ENCODE measurements at regions not wholly inside any gene's neighbourhood (a gene's known extent, or its start where the extent isn't known, plus 50 kb on each side); places are given as distances from the start of the nearest gene placed in this dataset.
"Not testable (repeated sequence)": the region's sequence is repeated elsewhere in the genome, so short reads cannot be mapped to it uniquely, and the experiment has no call there.

DNA sequence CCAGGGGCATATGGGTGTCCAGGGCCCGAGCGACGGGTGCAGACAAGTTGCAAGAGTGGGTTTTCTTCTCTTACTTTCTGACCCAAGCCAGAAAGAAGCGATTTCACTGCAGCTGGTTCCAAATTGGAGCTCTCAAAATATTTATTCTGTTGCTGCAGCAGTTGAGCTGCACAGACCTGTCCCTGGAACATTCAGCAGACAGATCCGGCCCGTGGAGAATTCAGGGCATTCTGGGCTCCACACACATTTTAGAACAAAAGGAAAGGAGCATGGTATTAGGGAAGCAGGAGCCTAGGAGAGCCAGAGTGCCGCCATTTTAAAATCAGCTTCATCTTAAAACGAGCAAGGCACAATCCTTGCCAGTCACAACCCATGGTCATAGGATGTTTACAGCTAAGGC is 135.3 kb upstream of the TPM1 start:
- DNase-seq (ENCODE audit: low read depth in 3 of 3) = no peak

DNA sequence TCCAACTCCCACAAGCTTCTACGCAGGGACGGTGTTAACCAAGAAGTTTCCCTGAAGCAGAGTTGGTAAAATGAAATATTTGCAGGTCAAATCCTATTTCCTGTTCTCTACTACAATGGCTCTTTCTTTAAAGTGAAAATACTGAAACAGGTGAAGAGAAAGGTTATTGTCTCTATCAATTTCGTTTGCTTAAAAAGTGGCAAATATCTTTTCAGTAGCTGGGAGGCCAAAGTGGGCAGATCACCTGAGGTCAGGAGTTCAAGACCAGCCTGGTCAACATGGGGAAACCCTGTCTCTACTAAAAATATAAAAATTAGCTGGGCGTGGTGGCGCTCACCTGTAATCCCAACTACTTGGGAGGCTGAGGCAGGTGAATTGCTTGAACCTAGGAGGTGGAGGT is 134.2 kb upstream of the TPM1 start:
- not testable (repeated sequence) for DNase-seq (ENCODE audit: low read depth in 3 of 3)

DNA sequence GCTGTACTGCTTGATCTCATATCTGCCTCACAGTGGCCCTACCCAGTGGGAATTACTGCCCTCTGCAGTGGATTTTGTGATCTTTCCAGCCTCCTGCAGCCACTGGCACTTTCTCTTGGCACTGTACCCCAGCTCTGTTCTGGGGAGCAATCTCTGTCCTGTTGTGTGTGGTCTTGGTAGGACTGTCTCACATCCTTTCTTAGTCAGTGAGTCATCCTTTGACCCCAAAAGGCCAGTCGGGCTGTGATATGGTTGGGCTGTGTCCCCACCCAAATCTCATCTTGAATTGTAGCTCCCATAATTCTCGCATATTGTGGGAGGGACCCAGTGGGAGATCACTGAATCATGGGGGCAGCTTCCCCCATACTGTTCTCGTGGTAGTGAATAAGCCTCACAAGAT is 133.3 kb upstream of the TPM1 start:
- no peak for DNase-seq (ENCODE audit: low read depth in 3 of 3)

DNA sequence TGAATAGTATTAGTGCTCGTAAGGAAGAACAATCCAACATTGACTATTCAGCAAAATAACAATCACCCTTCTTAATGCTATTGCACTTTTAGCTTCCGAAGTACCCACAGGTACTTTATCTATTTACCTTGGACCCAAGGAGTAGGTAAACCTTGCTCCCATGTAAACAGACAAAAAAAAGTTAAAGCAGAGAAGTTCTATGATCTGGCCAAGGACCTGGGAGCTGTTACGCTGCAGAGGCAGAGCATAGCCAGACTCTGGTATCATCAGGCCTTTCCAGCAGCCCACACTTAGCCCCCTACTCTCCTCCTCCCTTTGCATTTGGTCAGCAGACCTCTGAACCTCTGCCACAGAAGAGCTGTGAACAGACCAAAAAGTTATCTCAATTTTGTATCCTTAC is 130.3 kb upstream of the TPM1 start:
- DNase-seq (ENCODE audit: low read depth in 3 of 3) = no peak

DNA sequence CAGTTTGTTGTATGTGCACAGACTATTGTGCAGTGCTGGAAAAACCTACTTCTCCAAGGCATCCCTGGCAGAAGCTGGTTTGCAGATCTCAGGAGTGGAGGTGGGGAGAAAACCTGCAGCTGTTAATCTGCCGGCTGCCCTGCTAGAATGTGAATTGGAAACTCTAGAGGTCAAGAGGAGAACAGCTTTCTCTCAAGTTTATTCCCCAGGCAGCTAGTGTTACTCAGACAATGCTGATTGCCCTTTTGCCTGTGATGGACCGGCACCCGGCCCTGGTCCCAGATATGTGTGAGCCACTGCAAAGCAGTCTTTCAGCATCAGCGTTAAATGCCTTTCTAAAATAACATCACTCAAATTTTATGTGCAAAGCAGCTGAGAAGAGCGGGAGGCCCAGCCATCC is 129.7 kb upstream of the TPM1 start:
- DNase-seq (ENCODE audit: low read depth in 3 of 3) = no peak

DNA sequence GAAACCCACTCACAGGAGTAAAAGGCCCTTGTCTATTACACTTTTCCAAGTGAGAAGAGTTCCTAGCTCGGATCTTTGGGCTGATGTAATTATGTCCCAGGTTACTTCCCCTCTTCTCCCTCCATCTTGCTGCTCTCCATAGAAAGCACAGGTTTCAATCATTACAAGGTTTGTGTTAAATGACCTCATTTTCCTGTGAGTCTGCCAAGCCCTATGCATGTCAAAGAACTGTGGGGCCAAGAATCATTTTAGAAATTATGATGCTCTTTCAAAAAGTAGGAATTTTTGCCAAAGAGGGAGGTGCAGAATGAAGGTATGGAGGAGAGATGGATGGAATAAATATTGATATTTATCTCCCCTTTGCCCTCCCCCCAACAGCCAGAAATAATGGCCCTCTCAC is 129.3 kb upstream of the TPM1 start:
- no peak for DNase-seq (ENCODE audit: low read depth in 3 of 3)

DNA sequence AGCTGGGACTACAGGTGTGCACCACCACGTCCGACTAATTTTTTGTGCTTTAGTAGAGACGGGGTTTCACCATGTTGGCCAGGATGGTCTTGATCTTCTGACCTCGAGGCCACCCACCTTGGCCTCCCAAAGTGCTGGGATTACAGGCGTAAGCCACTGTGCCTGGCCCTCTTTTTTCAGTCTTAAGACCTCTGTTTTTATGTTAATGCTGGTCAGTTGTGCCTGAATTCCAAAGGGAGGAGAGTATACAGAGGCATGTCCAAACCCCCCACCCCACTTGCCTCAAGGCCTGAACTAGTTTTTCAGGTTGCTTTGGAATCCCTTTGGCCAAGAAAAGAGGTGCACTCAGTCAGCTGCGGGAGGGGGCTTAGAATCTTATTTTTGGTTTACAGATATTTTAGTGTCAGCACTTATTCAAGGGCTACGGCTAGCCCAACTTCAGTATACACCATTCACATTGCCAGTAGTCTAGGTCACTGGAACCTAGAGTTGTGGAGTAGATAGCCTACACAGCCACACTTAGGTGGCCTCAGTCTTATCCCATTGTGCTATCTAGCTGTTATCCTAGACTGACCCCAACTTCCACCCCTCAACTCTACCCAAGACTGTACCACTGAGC is 128.0 kb upstream of the TPM1 start:
- no peak for DNase-seq (ENCODE audit: low read depth in 3 of 3)

DNA sequence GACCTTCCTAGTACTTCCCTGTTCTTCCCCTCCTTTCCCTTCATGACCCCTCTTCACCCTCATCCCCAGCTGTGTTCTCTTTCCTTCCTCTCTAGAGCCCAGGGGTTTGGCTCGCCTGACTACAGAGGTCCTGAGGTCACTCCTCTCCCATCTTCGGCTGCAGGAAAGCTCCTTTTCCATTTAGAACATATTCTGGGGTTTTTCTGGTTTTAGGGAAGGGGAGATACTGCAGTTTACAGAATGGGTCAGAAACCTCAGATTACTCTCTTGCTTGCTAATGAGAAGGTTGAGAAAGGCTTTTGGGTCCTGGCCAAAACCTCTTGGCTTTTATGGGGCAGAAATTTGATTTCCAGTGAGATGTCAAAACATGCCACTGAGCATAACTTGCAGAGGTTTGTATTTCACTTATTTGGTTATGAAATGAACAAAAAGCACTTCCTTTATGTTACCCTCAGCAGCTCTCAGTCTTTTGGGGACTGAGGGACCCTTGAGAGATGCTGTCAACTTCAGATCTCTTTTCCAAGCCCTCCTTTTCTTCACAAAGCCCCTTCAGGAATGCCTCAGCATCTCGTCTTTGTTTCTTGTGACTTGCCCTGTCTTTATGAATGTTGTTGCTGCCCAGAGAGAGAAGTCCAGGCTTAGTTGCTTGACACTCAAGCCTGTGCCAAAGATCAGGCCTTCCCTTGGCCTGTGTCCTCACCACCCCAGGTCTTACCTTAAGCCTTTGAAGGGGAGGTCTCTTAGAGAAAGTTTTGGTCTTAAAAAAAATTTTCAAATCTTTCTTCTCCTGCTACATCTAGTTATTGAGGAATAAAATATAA is 121.7 kb upstream of the TPM1 start:
- DNase-seq (ENCODE audit: low read depth in 3 of 3) = no peak

DNA sequence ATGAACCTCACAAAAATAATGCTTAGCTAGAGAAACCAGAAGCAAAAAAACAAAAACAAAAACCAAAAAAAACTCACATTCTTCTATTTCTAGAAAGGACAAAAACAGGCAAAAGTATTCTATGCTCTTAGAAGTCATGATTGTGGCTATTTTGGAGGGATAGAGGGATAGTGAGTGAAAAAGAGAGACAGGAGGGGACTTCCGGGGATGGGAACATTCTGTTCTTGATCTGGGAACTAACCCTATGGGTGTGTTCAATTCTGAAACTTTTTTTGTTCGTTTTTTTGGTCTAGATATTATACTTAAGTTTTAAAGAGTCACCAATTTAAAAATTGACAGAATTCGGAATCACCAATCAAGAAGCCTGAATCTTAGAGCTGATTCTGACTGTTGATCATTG is 120.0 kb upstream of the TPM1 start:
- no peak for DNase-seq (ENCODE audit: low read depth in 3 of 3)

DNA sequence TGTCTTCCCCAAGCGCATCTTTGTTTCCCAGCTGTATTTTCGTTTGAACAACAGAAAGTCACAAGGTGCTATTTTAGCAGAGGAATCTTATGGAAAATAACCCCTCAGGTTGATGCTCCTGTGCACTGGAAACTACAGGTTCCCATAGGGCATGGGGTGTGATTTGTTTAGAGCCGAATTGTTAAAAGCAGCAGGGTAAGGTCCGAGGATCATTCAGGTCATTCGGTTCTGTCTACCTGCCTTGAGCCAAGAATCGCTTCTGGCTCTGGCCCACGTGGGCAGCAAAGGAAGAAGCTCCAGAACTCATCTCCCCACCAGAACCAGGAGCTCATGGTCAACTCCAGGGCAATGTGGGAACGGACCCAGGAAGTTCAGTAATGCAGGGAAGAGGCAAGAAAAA is 116.7 kb upstream of the TPM1 start:
- no peak for DNase-seq (ENCODE audit: low read depth in 3 of 3)

DNA sequence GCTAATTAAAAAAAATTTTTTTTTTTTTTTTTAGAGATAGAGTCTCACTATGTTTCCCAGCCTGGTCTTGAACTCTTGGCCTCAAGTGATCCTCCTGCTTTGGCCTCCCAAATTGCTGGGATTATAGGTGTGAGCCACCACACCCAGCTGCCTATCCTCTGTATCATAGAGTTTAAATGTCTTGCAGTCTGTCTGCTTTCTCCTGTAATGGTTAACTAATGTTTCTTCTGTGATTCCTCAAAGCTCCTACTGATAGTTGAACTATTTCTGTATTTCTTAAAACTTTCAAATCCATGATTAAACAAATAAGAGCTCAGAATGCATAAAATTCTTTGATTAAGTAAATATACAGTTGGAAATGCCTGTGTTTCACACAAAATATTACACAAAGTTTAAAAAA is 115.4 kb upstream of the TPM1 start:
- no peak for DNase-seq (ENCODE audit: low read depth in 3 of 3)

DNA sequence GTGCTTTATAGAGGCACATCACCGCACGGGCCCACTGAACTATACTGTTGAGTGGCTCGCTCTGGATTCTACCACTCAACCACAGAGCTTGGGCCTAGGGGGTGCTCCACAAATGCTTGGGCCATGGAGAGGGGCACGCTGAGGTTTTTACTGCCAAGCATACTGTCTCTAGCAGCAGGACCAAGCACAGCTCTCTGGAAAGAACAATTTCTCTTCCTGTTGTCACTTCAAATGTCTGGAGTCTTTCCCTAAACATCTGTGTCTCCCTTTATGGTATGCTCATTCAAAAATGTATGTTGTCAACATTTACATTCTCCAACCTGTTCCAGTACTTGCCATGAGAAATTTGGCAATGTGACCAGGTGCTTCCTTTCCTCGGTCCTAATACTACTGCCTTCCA is 114.7 kb upstream of the TPM1 start:
- no peak for DNase-seq (ENCODE audit: low read depth in 3 of 3)

DNA sequence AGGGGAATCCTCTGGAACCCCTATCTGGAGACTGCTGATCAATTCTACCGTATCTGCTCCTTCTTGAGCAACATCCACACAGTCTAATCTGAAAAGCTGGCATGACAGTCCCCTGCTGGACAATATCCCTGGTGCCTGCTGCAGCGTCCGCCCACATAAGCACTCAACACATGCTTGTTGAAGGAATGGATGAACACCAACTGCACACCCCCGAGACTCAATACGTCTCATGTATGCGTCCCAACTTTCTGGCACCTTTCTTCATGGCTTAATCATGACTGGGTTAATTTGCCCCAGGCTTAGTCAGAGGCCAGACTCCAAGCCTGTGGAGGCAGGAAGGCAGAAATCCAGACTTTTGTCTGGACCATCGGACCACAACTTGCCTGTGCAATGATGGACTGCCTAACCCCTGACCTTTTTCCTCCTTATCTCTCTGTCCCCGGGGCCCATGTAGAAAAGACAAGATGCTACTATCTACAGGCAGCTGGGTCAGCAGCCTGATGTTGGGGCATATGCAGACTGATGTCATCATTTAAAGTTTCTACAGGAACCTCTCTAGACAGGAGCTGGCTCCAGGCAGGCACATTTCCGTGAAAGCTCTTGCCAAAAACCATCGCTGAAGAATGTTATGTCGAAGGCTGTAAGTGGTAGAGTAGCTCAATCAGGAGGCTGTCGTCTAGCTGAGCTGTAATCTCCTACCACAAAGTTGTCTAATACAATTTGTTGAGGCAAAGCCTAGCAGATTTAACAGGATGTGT is 114.1 kb upstream of the TPM1 start:
- no peak for DNase-seq (ENCODE audit: low read depth in 3 of 3)

DNA sequence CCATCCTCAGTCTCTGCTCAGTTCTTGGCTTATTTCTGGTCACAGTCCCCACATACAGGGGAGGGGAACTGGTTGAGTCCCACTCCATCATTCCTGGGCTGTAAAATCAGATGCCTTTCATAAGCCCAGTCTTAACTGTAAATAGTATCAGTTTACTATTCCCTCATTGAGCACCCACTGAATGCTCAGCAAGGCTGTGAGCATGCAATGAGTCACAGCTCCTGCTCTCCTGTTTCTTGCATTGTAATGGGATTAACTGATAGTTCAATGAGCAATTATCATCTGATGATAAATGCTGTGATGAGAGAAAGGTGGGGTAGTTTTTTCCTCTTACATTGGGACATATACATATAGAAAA is 113.6 kb upstream of the TPM1 start:
- DNase-seq (ENCODE audit: low read depth in 3 of 3) = no peak

DNA sequence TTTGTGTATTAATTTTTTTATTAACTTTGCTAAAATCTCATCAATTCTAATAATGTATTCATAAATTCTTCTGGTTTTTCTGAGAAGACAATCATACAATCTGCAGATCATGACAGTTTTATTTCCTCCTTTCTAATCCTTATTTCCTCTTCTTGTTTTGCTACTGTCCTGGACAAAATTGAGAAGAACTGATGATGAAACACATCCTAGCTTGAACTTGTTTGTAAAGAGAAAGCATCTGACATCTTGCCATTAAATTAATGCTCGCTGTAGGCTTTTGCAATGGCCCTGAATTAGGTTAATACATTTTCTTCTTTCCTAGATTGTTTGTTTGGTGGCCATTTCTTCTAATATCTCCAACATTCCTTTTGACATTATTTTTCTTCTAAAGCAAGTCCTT is 110.9 kb upstream of the TPM1 start:
- DNase-seq (ENCODE audit: low read depth in 3 of 3) = no peak

DNA sequence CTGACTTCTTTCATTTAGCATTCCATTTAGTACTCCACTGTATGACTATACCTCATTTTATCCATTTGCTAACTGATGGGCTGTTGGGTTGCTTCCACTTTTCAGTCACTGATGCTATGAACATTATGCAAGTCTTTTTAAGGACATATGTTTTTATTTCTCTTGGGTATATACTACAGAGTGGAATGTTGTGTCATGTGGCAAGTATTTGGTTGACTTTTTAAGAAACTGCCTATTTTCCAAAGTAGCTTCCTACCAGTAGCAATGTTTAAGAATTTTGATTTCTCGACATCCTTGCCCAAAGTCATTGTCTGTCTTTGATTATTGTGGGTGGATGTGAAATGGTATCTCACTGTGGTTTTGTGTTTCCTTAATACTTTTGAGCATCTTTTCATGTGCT is 110.1 kb upstream of the TPM1 start:
- no peak for DNase-seq (ENCODE audit: low read depth in 3 of 3)

DNA sequence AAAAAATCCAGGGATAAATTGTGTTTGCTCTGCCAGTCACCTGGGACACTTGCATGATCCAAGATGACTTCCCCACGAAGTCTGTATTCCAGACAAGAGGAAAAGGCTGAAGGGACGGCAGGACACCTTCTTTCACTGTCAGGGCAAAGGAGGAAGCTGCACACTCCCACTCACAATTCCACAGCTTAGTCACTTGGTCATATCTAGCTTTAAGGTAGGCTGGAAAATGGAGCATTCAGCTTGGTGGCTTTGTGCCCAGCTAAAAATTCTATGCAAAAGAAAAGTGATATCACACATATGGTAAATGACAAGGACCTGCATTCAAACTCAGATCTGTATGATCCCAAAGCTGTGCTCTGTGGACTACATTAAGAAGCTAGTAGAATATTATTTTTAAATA is 109.2 kb upstream of the TPM1 start:
- DNase-seq (ENCODE audit: low read depth in 3 of 3) = no peak

DNA sequence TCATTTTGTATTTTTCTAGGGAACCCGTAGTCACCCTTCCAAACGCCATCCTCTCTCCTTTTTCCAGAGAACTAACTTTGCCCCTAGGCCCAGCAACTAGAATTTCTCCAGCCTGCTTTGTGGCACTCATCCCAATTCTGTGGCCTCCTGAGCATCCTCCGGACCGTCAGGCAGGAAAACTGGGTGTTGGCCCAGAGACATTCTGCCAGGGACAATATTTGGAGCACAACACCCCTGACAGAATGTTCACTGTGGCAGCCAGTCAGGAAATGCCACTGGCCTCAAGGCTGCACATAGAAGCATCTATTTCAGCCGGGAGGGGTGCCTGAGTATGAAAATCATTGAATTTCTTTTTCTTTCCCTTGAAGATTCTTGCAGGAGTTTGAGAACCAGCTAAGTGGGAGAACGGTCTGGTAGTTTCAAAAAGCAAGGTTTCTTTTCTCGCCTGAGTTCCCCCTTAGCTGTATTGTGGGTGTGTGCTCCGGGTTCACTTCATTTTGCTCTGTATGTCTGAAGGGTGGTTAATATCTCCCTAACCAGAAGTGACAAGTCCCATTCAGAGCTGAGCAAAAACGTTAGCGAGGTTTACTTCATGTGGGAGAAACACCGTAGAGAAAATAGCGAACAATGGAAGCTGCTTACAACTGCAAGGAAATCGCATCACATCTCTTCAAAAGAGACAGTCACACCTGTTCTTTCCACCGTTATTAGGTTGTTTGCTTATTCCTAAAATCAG is 108.1 kb upstream of the TPM1 start:
- DNase-seq (ENCODE audit: low read depth in 3 of 3) = no peak

DNA sequence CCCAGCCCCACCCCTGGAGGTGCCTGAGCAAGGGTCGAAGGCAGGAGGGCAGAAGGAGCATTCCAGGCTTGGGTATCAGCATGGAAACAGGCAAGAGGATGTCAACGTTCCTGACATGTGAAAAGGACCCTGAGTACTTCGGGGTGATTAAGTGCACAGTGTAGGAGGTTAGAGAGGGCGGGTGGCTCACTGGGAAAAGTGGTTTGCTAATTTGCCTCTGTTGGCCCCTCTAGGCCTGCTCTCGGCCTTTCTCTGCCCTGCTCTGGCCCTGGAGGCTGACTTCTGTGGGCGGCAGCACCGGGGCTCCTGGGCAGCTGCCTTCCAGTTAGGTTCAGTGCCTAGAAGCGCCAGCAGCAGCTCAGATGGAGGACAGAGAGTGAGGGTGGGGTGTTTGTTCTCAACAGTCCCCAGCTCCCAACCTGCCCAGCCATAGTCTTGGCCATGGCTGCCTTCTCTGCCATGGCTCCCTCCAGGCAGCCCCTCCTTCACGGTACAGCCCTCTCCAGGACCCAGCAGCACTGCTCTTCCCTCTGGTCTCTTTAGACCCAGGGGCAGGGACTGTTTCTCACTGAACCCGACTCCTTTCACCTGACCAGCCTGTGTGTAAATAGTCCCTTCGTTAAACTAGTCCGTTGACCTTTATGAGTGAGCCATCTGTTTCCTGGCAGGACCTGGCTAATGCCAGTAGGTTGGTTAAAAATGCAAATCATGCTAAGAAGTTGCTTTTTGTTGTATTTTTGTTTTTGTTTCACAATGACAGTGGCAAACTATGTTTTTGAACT is 107.1 kb upstream of the TPM1 start:
- DNase-seq (ENCODE audit: low read depth in 3 of 3) = no peak

DNA sequence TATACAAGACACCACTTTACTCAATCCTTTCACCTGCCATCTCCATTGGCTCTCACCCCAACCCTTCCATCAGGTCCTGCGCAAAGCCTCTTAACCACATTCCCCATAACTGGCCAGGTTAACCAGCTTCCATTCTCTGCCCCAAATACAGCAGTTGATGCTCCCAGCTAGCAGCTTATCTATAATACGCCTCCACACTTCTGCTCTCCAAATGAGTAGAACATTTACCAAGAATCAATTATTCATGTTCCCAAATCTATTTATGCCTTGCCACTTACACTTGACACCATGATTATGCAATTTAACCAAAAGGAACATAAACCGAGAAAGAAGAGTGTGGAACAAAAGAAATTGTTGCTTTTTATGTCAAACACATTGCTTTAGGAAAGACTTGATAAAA is 103.7 kb upstream of the TPM1 start:
- no peak for DNase-seq (ENCODE audit: low read depth in 3 of 3)

DNA sequence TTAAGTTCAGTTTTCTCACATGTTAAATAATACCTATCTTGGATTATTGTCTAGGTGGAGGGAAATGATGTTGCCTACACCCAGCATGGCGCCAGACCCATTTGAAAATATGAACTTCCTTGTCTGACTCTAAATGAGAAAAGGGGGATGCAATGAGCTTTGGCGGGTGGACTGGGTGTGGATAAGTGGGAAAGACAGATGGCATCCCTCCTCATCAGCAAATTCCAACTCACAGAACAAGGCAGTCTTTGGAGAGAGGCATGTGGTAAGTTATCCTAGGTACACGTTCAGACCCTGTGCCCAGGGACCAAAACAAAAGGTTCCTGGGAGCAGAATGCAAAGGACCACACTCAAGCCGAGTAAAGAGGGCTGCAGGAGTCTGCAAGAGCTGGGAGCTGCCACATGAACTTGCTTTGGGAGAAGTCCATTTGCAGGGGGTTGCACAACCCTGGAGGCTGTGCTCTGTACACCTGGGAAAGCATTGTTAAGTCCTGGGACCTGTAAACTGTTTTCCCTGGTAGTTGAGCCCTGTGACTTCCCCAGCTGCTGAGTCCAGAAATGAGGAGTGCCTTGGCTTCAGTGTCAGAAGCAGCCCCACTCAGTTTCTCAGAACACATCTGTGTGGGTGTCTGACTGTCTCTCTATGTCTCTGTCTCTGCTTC is 102.3 kb upstream of the TPM1 start:
- DNase-seq (ENCODE audit: low read depth in 3 of 3) = no peak

All from stimulated activated CD4-positive, alpha-beta T cell treated with anti-CD3 and anti-CD28 coated beads, TNF-alpha, amount 100 ng/mL, for 24 hours (primary cell).